ENCODE measurements at regions not wholly inside any gene's neighbourhood (a gene's known extent, or its start where the extent isn't known, plus 50 kb on each side); places are given as distances from the start of the nearest gene placed in this dataset.
A peak's percentile ranks its signal among the peaks of the same experiment; 100 is the strongest.

GRCh38 chr2:150643114-150643725 lies 155.8 kb upstream of the RND3 start:
- no peak for DNase-seq

- no peak for DNase-seq
These were observed 152.6 kb upstream of the RND3 start for GRCh38 chr2:150640039-150640438.

GRCh38 chr2:150639383-150639782 lies 151.9 kb upstream of the RND3 start:
- no peak for DNase-seq

GRCh38 chr2:150631236-150631821 lies 143.9 kb upstream of the RND3 start:
- DNase-seq: no peak

- DNase-seq: no peak
These were observed 143.2 kb upstream of the RND3 start for GRCh38 chr2:150630587-150631235.

- no peak for DNase-seq
These were observed 140.1 kb upstream of the RND3 start for GRCh38 chr2:150627526-150627925.

GRCh38 chr2:150626934-150627411 lies 139.5 kb upstream of the RND3 start:
- no peak for DNase-seq

GRCh38 chr2:150625741-150626140 lies 138.3 kb upstream of the RND3 start:
- DNase-seq: no peak

GRCh38 chr2:150625303-150625702 lies 137.8 kb upstream of the RND3 start:
- DNase-seq: no peak

DNA sequence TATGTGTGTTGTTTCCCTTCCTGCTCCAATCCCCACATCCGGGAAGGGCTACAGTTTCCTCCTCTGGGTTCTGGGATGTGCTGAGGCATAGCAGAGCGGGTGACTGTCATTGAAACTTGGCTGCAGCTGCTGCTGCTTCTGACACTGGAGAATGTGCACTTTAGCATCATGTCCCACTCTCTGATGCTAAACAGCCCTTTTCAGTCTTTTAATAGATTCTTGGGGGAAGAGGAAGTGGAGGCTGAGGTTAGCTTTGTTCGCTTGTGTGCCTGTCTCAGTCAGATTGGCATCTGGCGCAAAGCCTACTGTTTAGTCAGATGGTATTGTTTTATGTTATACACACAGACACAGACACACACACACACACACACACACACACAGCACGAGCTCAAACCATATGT lies 136.5 kb upstream of the RND3 start:
- peak; percentile 51 for DNase-seq

DNA sequence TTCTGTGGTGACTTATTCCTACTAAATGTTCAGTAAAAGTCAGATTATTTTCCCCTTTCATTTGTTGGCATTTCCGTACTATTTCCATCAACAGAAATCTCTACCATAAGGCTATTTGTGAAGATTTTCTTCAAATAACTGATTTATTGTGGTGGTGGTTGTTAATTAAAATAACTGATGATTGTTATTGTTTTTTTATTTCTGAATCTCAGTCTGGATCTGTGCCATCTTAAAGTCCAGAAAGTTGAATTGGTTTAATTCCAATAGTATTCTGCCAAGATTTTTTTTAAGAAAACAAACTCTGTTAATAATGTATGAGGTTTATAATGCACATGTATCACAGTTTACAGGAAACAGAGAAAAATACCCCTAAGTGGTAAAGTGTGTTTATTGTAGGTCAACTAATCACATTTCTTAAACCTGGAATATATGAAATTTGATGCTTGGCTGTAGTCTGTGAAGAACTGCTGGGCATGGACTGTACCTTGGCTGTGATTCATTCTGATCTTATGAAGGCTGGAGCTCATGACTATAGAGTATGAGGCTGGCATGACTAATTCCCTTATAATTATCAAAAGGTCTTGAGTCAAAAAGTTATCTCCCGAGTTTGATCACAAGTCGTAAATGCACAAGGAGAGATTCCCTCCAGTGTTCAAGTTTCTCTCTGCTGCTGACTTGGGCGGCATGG lies 134.2 kb upstream of the RND3 start:
- no peak for DNase-seq

- DNase-seq: no peak
These were observed 133.4 kb upstream of the RND3 start for GRCh38 chr2:150620855-150621254.

GRCh38 chr2:150620416-150620815 lies 132.9 kb upstream of the RND3 start:
- DNase-seq: no peak

GRCh38 chr2:150619607-150620330 lies 132.3 kb upstream of the RND3 start:
- DNase-seq: no peak

- DNase-seq: no peak
These were observed 130.9 kb upstream of the RND3 start for GRCh38 chr2:150618245-150618895.

GRCh38 chr2:150617351-150617978 lies 130.0 kb upstream of the RND3 start:
- DNase-seq: no peak

GRCh38 chr2:150612957-150613710 lies 125.7 kb upstream of the RND3 start:
- DNase-seq: no peak

DNA sequence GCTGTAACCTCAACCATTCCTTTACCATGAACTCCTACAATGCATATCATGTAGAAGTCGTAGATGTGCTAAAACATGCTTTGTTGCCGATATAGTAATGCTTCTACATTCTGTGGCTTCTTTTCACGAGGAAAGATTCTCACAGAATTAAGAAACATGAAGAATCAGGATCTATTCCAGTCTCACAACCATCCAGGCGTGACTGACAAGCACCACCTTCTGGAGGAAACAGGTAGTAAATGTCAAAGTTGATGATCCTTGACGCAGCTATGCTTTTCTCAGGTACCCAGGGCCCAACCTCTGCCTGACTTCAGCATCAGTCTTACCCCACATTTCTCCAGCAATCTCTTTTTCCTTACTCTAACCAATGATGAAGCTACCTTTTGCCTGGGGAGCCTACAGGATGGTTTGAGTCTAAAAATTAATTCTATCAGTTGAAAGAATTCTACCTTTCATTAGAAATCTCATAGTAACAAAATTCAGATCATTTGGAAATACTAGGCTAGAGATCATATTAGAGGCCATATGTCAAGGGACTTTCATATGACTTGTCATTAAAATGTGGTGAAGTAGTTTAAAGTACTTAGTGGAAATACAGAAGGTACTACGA lies 123.3 kb upstream of the RND3 start:
- DNase-seq: no peak

DNA sequence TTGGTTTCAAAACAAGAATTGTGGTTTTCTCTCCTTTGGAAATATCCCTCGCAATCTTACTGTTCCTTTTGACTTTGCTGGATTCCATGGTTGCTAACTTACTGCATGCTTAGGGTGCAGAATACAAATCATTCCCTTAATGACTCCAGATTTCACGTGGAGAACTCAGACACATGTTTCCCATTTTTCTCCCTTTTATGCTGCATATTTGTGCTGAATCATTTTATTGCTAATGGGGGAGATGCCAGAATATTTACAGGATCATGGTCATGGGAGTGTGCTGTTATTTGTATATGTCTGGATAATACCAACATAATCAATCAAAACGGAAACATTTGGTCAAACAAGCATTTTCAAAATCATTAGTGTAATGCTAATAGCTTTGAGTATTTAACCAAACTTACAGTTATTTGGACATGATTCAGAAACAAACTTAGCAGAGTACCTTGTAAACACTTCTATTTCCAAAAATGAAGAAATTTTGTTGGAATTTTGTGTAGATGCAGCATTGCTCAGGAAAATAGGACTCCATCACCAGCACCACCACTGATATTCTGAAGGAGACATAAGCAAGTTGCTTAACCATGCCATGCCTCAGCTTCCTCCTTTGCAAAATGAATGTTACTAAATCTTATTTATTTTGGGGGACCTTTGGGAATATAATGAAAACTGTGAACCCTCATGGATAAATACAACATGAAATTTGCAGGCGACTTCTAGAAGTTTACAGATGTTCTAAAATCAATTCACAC lies 122.5 kb upstream of the RND3 start:
- DNase-seq: no peak

- DNase-seq: no peak
These were observed 120.9 kb upstream of the RND3 start for GRCh38 chr2:150608341-150608740.
